Duodenal mucosa (tissue), 2 donors: ENCODE measurements at regions not wholly inside any gene's neighbourhood (a gene's known extent, or its start where the extent isn't known, plus 50 kb on each side); places are given as distances from the start of the nearest gene placed in this dataset.

ENCODE experiments used
- H3K27ac ChIP-seq: one replicate; pipeline ENCODE4 v1.7.0; 2013; ENCODE audit warnings: low read depth, low read length
- H3K27me3 ChIP-seq, 2 donors: one replicate each; pipeline ENCODE4 v1.7.0; 2013; ENCODE audit warnings: low read length in 2 of 2, control low read depth in 1 of 2; ENCODE audit not compliant: insufficient read depth in 2 of 2, control insufficient read depth in 1 of 2
- H3K36me3 ChIP-seq, 2 donors: one replicate each; pipeline ENCODE4 v1.7.0; 2013; ENCODE audit warnings: low read length in 2 of 2, control low read depth in 1 of 2; ENCODE audit not compliant: insufficient read depth in 2 of 2, control insufficient read depth in 1 of 2
- H3K4me1 ChIP-seq, 2 donors: one replicate each; pipeline ENCODE4 v1.7.0; 2013; ENCODE audit warnings: low read length in 2 of 2, control low read depth in 1 of 2; ENCODE audit not compliant: insufficient read depth in 2 of 2, control insufficient read depth in 1 of 2
- H3K4me3 ChIP-seq, 2 donors: one replicate each; pipeline ENCODE4 v1.7.0; 2013; ENCODE audit warnings: low read length in 2 of 2, low read depth in 1 of 2
- H3K9ac ChIP-seq, 2 donors: one replicate each; pipeline ENCODE4 v1.7.0; 2013; ENCODE audit warnings: low read length in 2 of 2, low read depth in 1 of 2
- H3K9me3 ChIP-seq, 2 donors: one replicate each; pipeline ENCODE4 v1.7.0; 2013; ENCODE audit warnings: low read length in 2 of 2, control low read depth in 1 of 2; ENCODE audit not compliant: control insufficient read depth in 1 of 2

DNA sequence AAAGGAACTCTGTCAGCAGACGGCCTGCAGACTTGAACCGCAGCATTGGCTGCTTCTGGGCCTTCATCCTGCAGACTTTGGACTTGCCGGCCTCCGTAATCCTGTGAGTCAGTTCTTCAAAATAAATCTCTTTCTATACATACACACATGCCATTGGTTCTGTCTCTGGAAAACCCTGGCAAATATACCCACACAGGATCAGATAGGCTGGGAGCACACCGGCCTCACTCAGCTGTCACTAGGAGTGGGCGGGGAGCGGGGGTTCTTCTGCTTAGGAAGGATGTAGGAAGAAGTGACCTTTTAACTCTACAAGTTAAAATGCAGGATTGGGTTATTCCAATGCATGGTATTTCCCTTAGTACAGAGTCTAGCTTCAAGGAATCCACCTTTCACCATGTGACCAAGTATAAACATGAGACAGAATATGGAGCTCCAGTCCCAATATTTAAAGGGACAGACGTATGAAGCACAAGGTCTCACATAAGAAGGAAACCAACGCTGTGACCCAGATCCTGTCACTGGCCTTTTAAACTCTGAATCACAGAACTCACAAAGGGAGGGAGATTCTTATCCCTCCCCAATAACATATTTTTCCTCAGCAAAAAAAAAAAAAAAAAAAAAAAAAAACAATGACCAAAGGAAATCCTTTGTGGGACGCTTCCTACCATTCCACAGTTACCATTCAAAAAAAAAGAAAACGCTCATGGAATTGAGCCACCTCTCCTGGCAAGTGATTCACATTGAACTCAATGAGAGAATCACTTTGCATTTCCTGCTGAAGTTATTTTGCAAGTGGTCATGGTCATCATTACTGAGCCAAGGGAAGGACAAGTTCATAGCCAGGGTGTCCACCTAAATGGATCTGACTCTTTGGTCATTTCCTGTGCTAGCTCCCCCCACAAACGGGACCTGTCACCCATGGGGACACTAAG lies 352.9 kb downstream of the FOXO1 start:
- H3K27me3 ChIP-seq: no peaks in the 10 kb centered on the region
- no peaks in the 10 kb centered on the region for H3K36me3 ChIP-seq
- no peak overlapping the region for H3K4me3 ChIP-seq
- H3K9me3 ChIP-seq: no peaks in the 10 kb centered on the region
- H3K4me1 ChIP-seq: no peaks in the 10 kb centered on the region
- H3K9ac ChIP-seq: no peak overlapping the region
- no peak overlapping the region for H3K27ac ChIP-seq

DNA sequence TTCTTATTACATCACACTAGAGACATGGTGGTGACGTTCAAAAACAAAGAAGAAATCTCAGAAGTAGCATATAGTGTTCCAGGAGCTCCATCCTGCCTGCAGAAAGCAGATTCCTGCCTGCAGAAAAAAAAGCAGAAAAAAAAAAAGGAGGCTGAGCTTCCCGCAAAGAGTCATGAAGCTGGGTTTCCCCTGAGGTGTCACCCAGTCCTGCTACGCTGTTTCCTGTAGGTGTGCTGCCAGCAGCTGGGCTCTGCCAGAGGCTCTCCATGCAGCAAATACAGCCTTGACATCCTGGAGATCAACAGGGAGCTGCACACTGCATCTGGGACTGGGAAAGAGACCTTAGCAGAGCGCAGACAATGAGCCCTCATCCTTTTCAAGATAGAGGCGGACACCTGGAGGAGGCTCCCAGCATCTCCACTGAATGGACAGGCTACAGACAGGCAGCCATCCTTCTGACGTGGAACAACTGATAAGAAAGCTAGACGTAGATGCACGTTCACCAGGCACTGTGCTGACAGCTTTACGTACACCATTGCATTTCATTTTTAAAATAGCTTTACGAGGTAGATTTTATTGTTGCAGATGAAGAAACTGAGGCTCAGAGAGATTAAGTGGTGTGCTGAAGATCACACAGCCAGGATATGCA lies 350.9 kb downstream of the FOXO1 start:
- no peak overlapping the region for H3K9ac ChIP-seq
- H3K27ac ChIP-seq: no peak overlapping the region
- no peaks in the 10 kb centered on the region for H3K27me3 ChIP-seq
- H3K36me3 ChIP-seq: no peaks in the 10 kb centered on the region
- no peaks in the 10 kb centered on the region for H3K4me1 ChIP-seq
- H3K9me3 ChIP-seq: no peaks in the 10 kb centered on the region
- no peak overlapping the region for H3K4me3 ChIP-seq

DNA sequence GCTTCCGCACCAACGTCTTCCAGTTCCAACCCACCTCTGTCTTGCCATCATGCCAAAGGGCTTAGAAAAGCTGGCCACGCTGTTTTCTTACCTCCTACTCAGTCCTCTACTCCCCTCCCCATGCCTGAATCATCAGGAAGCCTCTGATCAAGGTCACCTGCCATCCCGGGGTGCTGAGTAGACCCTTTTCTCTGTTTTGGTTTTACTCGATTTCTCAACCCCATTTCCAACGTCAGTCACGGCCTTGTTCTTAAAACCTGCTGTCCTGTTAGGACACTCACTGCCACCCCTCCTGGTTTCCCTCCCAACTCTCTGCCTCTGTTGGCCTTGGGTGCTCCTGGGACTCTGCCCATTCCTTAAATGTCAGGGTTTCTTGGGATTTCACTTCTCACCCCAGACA lies 350.1 kb downstream of the FOXO1 start:
- H3K4me3 ChIP-seq: no peak overlapping the region
- no peaks in the 10 kb centered on the region for H3K9me3 ChIP-seq
- no peaks in the 10 kb centered on the region for H3K36me3 ChIP-seq
- no peak overlapping the region for H3K27ac ChIP-seq
- H3K4me1 ChIP-seq: no peaks in the 10 kb centered on the region
- H3K27me3 ChIP-seq: no peaks in the 10 kb centered on the region
- H3K9ac ChIP-seq: no peak overlapping the region

DNA sequence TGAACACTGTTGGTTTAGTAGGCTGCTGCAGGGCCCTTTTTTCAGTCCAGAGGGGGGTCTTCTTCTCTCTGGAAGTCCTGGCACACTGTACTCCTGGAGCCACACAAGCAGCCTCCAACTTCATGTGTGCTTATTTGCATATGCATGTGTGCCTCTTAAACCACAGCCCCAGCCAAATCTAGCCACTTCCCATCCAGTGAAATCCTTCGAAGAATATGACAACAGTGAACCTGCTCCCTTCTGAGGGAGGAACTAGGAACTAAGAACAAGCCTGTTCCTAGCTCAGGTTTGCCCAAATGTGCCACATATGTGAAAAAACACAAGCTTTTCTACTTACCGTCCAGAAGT lies 348.5 kb downstream of the FOXO1 start:
- H3K4me1 ChIP-seq: no peaks in the 10 kb centered on the region
- H3K27me3 ChIP-seq: no peaks in the 10 kb centered on the region
- H3K27ac ChIP-seq: no peak overlapping the region
- H3K9me3 ChIP-seq: no peaks in the 10 kb centered on the region
- no peak overlapping the region for H3K9ac ChIP-seq
- H3K36me3 ChIP-seq: no peaks in the 10 kb centered on the region
- no peak overlapping the region for H3K4me3 ChIP-seq

DNA sequence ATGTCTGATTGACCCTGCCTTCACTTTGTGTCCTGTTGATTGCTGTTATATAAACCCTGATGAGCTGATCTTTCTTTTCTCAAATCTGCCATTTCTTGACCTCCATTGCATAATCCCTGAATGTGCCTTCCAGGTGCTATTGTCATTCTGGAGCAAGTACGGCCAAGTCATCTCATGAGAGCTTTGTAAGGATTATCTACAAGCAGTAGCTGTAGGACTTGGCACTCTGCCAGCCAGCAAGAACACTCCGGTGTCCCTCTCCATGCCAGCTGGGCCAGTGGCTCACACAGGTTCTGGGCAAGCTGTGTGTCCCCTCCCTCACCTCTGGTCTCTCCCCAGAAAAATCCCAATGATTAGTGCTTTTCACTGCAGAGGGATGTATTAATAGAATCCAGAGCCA lies 348.1 kb downstream of the FOXO1 start:
- Histone ChIP-seq H3K9me3 (no peaks in the 10 kb centered on the region), H3K4me1 (no peaks in the 10 kb centered on the region), H3K36me3 (no peaks in the 10 kb centered on the region), H3K9ac (no peak overlapping the region), H3K4me3 (no peak overlapping the region), H3K27ac (no peak overlapping the region), H3K27me3 (no peaks in the 10 kb centered on the region)

DNA sequence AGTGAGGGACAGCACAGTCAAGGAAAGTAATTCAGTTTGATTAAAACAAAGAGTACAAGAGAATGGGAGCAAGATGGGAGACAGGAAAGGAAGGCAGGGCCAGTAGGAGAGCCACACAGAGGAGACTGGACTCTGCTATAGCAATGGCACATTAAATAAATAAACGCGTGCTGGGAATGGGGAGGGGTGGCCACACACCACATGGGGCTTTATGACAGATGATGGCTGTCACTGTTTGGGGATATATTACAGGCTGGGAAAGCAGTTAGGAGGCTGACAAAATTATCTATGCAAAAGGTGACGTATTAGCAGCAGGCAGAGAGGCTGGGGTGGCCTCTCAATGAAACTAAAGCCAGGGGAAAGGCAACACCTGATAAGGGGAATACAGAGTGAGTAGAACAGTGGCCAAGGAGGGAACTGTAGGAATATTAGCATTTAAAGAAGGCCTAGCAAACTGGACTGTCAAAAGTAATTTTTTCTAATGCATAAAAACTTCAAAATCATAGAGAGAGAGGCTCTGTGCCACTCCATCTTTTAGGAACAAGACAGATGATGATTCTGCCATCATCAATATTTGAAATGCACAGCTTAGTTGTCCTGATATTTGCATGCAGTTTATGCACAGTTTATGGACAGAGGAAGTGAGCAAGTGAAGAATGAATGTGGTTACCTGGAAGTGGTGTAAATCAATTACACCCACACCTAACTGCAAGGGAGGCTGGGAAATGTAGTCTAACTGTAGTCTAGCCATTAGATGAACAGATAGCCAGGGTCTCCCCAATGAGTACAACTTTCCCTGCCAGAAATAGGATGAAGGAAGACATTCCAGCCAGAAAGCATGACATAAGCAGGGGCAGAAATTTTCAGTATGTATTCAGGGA lies 346.5 kb downstream of the FOXO1 start:
- no peak overlapping the region for H3K27ac ChIP-seq
- H3K4me1 ChIP-seq: no peaks in the 10 kb centered on the region
- H3K27me3 ChIP-seq: no peaks in the 10 kb centered on the region
- no peak overlapping the region for H3K4me3 ChIP-seq
- no peaks in the 10 kb centered on the region for H3K9me3 ChIP-seq
- H3K36me3 ChIP-seq: no peaks in the 10 kb centered on the region
- no peak overlapping the region for H3K9ac ChIP-seq

DNA sequence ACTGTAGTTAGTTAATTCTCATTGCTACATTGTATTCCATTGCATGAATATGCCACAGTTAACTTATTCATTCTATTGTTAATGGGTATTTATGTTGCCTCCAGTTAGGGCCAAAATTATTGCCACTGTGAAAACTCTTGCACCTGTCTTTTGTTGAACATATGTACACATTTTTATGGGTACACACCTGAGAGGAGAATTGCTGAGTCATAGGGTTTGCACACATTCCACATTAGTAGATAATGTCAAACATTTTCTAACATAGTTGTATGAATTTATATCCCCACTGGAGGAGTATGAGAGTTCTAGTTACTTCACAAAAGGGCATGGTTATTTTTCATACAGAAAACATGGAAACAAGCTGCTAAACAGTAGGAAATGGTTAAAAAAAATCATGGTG lies 338.4 kb downstream of the FOXO1 start:
- Histone ChIP-seq H3K27me3 (no peaks in the 10 kb centered on the region), H3K9me3 (no peaks in the 10 kb centered on the region), H3K4me3 (no peak overlapping the region), H3K9ac (no peak overlapping the region), H3K4me1 (no peaks in the 10 kb centered on the region), H3K36me3 (no peaks in the 10 kb centered on the region), H3K27ac (no peak overlapping the region)

DNA sequence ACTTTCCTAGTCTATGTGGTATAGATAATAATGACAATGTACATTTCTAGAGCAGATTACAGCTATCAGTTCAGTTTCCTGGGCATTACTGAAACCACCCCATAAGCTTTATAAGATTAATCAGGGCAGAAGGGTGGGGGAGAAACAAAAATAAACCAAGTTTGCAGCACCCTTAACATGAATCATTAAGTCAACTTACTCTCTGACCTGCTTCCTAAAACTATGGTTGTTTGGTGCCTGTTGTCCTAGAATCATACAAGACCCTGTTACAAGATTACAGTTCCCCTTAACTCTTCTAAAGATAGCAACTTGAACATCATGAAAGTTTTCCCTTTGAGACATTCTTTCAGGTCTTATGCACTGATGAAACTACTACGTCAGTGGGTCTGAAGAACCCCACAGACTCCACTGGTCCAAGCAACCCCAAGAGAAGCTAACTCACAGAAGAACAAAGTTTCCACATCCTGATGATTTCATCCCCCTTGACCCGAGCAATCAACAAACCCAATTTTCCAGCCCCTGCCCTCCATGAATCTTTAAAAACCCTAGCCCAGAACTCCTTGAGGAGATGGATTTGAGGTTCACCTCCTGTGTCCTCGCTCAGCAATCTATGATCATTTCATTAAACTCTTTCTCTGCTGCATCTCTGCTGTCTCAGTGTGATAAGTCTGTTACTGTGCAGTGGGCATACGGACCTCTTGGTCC lies 336.5 kb downstream of the FOXO1 start:
- Histone ChIP-seq H3K4me3 (no peak overlapping the region), H3K9ac (no peak overlapping the region), H3K27me3 (no peaks in the 10 kb centered on the region), H3K4me1 (no peaks in the 10 kb centered on the region), H3K36me3 (no peaks in the 10 kb centered on the region), H3K9me3 (no peaks in the 10 kb centered on the region), H3K27ac (no peak overlapping the region)

DNA sequence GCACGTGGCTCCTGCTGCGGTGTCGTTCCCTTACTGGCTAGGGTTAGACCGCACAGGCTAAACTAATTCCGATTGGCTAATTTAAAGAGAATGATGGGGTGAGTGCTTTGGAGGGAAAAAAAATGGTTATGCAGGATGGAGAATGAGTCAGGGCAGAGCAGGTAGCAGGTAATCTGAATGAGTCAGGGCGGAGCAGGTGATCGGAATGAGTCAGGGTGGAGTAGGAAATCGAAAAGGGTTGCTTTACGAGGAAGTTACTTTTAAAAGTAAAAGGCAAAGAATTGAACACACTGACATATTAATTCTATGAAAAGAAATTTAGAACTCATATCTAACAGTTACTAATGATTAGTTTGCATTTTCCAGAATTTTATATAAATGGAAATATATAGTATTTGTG lies 335.5 kb downstream of the FOXO1 start:
- Histone ChIP-seq H3K4me1 (peaks cover 0 to under 1% of the 10 kb centered on the region in 2 donors), H3K9me3 (no peaks in the 10 kb centered on the region), H3K36me3 (no peaks in the 10 kb centered on the region), H3K9ac (no peak overlapping the region), H3K27me3 (no peaks in the 10 kb centered on the region), H3K4me3 (no peak overlapping the region), H3K27ac (no peak overlapping the region)
